ENCODE measurements at regions not wholly inside any gene's neighbourhood (a gene's known extent, or its start where the extent isn't known, plus 50 kb on each side); places are given as distances from the start of the nearest gene placed in this dataset.

GRCh38 chr11:119977881-119978280 is 160.0 kb downstream of the TRIM29 start:
- no peaks in the 10 kb centered on the region for H3K36me3 Mint-ChIP-seq (ENCODE audit: low read depth)
- no peak overlapping the region for H3K27ac Mint-ChIP-seq
- ChIA-PET CTCF (no interaction called here), POLR2A (no interaction called here)
- no peak overlapping the region for H3K4me3 Mint-ChIP-seq
- DNase-seq, result no peak
- H3K27me3 Mint-ChIP-seq, result no peaks in the 10 kb centered on the region
- no peaks in the 10 kb centered on the region for H3K9me3 Mint-ChIP-seq
- no peaks in the 10 kb centered on the region for H3K4me1 Mint-ChIP-seq

DNA sequence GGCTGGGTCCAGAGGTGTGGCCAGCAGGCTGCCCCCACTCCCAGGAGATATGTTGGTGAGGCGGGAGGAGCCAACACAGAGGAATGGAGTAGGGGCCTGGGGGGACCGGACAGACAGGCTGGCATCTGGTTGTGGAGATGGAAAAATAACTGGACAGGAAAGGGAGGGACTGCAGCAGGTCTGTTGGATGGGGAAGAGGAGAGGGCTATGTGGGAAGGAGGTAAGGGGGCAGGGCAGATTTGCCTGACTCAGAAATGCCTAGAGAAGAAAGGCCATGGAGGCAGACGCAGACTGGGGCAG is 160.4 kb downstream of the TRIM29 start:
- Mint-ChIP-seq H3K36me3 (ENCODE audit: low read depth) (no peaks in the 10 kb centered on the region), H3K9me3 (no peaks in the 10 kb centered on the region), H3K27me3 (no peaks in the 10 kb centered on the region), H3K4me3 (no peak overlapping the region), H3K4me1 (no peaks in the 10 kb centered on the region), H3K27ac (no peak overlapping the region)
- ChIA-PET CTCF (no interaction called here), POLR2A (no interaction called here)
- DNase-seq, result no peak

DNA sequence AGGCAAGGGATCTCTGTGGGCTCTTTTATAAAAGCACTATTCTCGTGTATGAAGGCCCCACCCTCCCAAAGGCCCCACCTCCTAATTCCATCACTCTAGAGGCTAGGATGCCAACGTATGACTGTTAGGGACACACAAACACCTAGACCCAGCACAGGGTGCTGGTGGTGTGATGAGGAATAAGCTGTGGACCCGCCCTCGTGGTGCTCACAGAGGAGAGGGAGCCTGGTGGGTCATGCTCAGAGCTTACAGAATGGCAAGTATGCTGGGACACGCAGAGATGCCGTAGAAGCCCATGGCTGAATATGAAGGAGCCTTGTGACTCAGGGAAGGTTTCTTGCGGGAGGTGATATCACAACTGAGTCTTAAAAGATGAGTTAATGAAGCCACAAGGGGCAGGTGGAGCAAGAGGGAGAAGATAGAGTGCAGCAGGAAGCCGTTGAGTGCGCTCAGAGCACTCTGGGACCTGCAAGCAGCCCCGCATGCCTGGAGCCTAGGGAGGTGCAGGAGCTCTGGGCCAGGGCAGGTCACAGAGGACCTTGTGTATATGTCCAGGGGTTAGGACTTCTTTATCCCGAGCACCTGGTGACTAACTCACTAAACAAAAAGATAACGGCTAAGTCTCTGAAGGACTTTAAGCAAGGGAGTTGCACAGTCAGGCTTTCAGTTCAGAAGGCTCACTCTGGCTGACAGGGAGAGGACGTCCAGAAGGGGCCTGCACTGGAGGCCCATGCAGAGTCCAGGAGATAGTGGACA is 160.9 kb downstream of the TRIM29 start:
- no peaks in the 10 kb centered on the region for H3K27me3 Mint-ChIP-seq
- no peaks in the 10 kb centered on the region for H3K4me1 Mint-ChIP-seq
- no peak overlapping the region for H3K27ac Mint-ChIP-seq
- H3K36me3 Mint-ChIP-seq (ENCODE audit: low read depth), result no peaks in the 10 kb centered on the region
- no peak for DNase-seq
- CTCF ChIA-PET, result no interaction called here
- H3K4me3 Mint-ChIP-seq, result no peak overlapping the region
- no peaks in the 10 kb centered on the region for H3K9me3 Mint-ChIP-seq
- POLR2A ChIA-PET, result no interaction called here

GRCh38 chr11:119975561-119976152 is 162.3 kb downstream of the TRIM29 start:
- no peak overlapping the region for H3K27ac Mint-ChIP-seq

GRCh38 chr11:119974467-119974866 is 163.4 kb downstream of the TRIM29 start:
- H3K9me3 Mint-ChIP-seq, result no peaks in the 10 kb centered on the region
- POLR2A ChIA-PET, result no interaction called here
- no peaks in the 10 kb centered on the region for H3K36me3 Mint-ChIP-seq (ENCODE audit: low read depth)
- CTCF ChIA-PET, result interaction anchor here (0.6 kb wide), 1 partner anchor 150 kb away, joined by 4 read pairs; no protein-coding TSS in a partner anchor
- no peaks in the 10 kb centered on the region for H3K4me1 Mint-ChIP-seq
- no peak for DNase-seq
- H3K27ac Mint-ChIP-seq, result no peak overlapping the region
- no peaks in the 10 kb centered on the region for H3K27me3 Mint-ChIP-seq
- H3K4me3 Mint-ChIP-seq, result no peak overlapping the region

More at GRCh38 chr11:119975561-119976152, 162.3 kb downstream of the TRIM29 start:
- Mint-ChIP-seq H3K36me3 (ENCODE audit: low read depth) (no peaks in the 10 kb centered on the region), H3K9me3 (no peaks in the 10 kb centered on the region), H3K4me3 (no peak overlapping the region), H3K27me3 (no peaks in the 10 kb centered on the region), H3K4me1 (no peaks in the 10 kb centered on the region)
- ChIA-PET POLR2A (no interaction called here), CTCF (no interaction called here)
- DNase-seq, result no peak

DNA sequence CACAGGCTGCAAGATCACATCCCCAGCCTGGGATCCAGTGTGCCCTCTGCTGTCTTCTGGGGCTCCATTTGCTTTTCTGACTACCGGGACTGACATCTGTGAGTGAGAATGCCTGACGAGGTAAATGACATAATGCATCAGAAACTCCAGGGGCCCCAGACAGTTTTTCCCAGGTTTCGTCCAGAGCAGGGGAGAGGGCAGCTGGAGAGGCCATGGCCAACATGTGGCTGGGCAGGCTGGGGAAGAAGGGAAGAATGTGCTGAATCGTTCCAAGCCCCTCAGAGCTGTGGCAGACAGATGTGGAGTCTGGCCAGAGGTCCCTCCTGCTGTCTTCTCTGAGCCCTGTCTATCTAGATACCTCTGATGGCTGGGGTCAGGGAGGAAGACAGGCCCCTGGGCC is 163.9 kb downstream of the TRIM29 start:
- Mint-ChIP-seq H3K27ac (no peak overlapping the region), H3K27me3 (no peaks in the 10 kb centered on the region), H3K36me3 (ENCODE audit: low read depth) (no peaks in the 10 kb centered on the region), H3K9me3 (no peaks in the 10 kb centered on the region), H3K4me1 (no peaks in the 10 kb centered on the region), H3K4me3 (no peak overlapping the region)
- POLR2A ChIA-PET, result no interaction called here
- DNase-seq, result no peak
- CTCF ChIA-PET, result interaction anchor here (0.6 kb wide), 1 partner anchor 150 kb away, joined by 4 read pairs; no protein-coding TSS in a partner anchor

DNA sequence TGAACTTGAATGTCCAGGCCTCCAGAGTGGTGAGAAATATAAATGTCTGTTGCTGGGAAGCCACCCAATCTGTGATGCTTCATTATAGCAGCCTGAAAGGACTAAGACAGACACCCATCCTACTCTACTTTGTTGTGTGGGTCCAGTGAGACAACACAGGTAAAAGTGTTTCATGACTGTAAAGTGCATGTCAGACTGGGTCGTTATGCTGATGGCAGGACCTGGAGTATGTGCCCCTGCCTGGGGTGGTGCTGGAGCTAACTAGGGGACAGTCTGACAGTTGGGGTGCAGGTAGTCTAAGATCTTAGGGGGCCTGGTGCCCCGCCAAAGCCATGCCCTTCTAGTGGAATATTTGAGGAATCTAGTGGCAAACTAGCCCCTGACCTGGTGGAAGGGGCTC is 165.6 kb downstream of the TRIM29 start:
- H3K4me3 Mint-ChIP-seq, result no peak overlapping the region
- H3K9me3 Mint-ChIP-seq, result no peaks in the 10 kb centered on the region
- H3K36me3 Mint-ChIP-seq (ENCODE audit: low read depth), result no peaks in the 10 kb centered on the region
- no peak for DNase-seq
- POLR2A ChIA-PET, result no interaction called here
- CTCF ChIA-PET, result no interaction called here
- H3K27ac Mint-ChIP-seq, result no peak overlapping the region
- H3K4me1 Mint-ChIP-seq, result no peaks in the 10 kb centered on the region
- H3K27me3 Mint-ChIP-seq, result no peaks in the 10 kb centered on the region

- Mint-ChIP-seq H3K36me3 (ENCODE audit: low read depth) (no peaks in the 10 kb centered on the region), H3K9me3 (no peaks in the 10 kb centered on the region), H3K27ac (no peak overlapping the region), H3K4me3 (no peak overlapping the region), H3K4me1 (no peaks in the 10 kb centered on the region), H3K27me3 (no peaks in the 10 kb centered on the region)
- CTCF ChIA-PET, result no interaction called here
- POLR2A ChIA-PET, result no interaction called here
- no peak for DNase-seq
These were observed 167.2 kb downstream of the TRIM29 start for GRCh38 chr11:119970555-119971304.

GRCh38 chr11:119964136-119965025 is 173.5 kb downstream of the TRIM29 start:
- H3K27ac Mint-ChIP-seq, result no peak overlapping the region
- H3K27me3 Mint-ChIP-seq, result peaks cover 11% of the 10 kb centered on the region
- H3K9me3 Mint-ChIP-seq, result no peaks in the 10 kb centered on the region
- CTCF ChIA-PET, result no interaction called here
- no peaks in the 10 kb centered on the region for H3K4me1 Mint-ChIP-seq
- POLR2A ChIA-PET, result no interaction called here
- no peak for DNase-seq
- no peak overlapping the region for H3K4me3 Mint-ChIP-seq
- no peaks in the 10 kb centered on the region for H3K36me3 Mint-ChIP-seq (ENCODE audit: low read depth)

- no peak overlapping the region for H3K4me3 Mint-ChIP-seq
- DNase-seq, result no peak
- POLR2A ChIA-PET, result no interaction called here
- no peaks in the 10 kb centered on the region for H3K36me3 Mint-ChIP-seq (ENCODE audit: low read depth)
- no peaks in the 10 kb centered on the region for H3K4me1 Mint-ChIP-seq
- CTCF ChIA-PET, result interaction anchor here (1.2 kb wide), 1 partner anchor 44 kb away, joined by 3 read pairs; no protein-coding TSS in a partner anchor
- no peaks in the 10 kb centered on the region for H3K9me3 Mint-ChIP-seq
- H3K27me3 Mint-ChIP-seq, result peaks cover 27% of the 10 kb centered on the region
- no peak overlapping the region for H3K27ac Mint-ChIP-seq
These were observed 180.0 kb downstream of the TRIM29 start for GRCh38 chr11:119957951-119958350.

DNA sequence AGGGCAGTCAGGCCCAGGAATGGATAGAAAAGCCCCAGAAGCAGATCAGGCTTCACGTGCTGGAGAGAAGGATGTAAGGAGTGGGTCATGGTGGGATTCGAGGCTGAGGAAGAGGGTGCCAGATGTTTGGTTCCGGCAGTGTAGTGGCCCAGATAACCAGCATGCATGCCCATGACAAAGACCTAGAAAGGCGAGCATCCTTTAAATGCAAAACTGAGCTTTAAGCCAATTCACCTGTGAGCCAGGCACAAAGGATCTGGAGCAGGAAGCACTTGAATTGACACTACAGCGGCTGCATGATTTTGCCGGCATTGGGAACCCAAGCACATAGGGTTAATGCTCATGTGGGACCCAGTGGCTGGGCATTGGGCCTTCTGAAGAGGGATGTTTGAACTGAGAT is 185.5 kb downstream of the TRIM29 start:
- Mint-ChIP-seq H3K4me1 (no peaks in the 10 kb centered on the region), H3K4me3 (no peak overlapping the region), H3K36me3 (ENCODE audit: low read depth) (no peaks in the 10 kb centered on the region), H3K27me3 (peaks cover 18% of the 10 kb centered on the region), H3K27ac (no peak overlapping the region), H3K9me3 (no peaks in the 10 kb centered on the region)
- ChIA-PET POLR2A (no interaction called here), CTCF (no interaction called here)
- no peak for DNase-seq

GRCh38 chr11:119943298-119943655 is 194.6 kb downstream of the TRIM29 start:
- ChIA-PET CTCF (no interaction called here), POLR2A (no interaction called here)

More at GRCh38 chr11:119943298-119943655, 194.6 kb downstream of the TRIM29 start:
- Mint-ChIP-seq H3K4me1 (no peaks in the 10 kb centered on the region), H3K9me3 (no peaks in the 10 kb centered on the region), H3K27me3 (no peaks in the 10 kb centered on the region), H3K36me3 (ENCODE audit: low read depth) (no peaks in the 10 kb centered on the region), H3K4me3 (no peak overlapping the region), H3K27ac (no peak overlapping the region)
- no peak for DNase-seq
